HCT116 (cell line): ENCODE measurements at regions not wholly inside any gene's neighbourhood (a gene's known extent, or its start where the extent isn't known, plus 50 kb on each side); places are given as distances from the start of the nearest gene placed in this dataset.

Experiments used
- ATAC-seq: fragments of 200-7000 bp; cut with Tn5 transposase; 2 replicates; pipeline ENCODE4 v1.9.1; 2020; ENCODE audit warnings: mild to moderate bottlenecking, moderate library complexity
- BruUV-seq: library from RNA; stranded (reverse); fragments of 400-500 nt; replicated peaks from 2 replicates; lab custom pipeline; 2021; lab: Mats Ljungman, UMichigan
- CTCF ChIA-PET: fragments of 300-600 bp; sonication (Branson Sonifier 250); formaldehyde crosslinking; loops from one replicate; lab custom pipeline; 2021; ENCODE audit warnings: antibody characterized with exemption; lab: Charles Lee
- POLR2A ChIA-PET: fragments of 300-600, 350-600 bp; sonication (Branson Sonifier 250); formaldehyde crosslinking; loops from one replicate; lab custom pipeline; 2021; ENCODE audit warnings: antibody characterized with exemption; lab: Charles Lee
- RAD21 ChIA-PET, 2 experiments: fragments of 300-600 bp; sonication (Branson Sonifier 250); formaldehyde crosslinking; loops; one replicate each; lab custom pipeline; 2023; ENCODE audit warnings: low total read pairs in 2 of 2; ENCODE audit not compliant: uncharacterized antibody in 2 of 2, unreplicated experiment in 2 of 2, low non-redundant PET in 1 of 2; lab: Charles Lee
- DNase-seq: peaks from one replicate; pipeline ENCODE4 v3.0.0-alpha.2; 2010; ENCODE audit warnings: low read depth, low spot score
- H2AFZ ChIP-seq: fragments of 200-600 bp; shearing (Covaris generic), sonication (generic); 2 replicates; pipeline ENCODE4 v1.6.1; 2017; ENCODE audit warnings: low read depth, mixed run types, mixed read lengths, antibody characterized with exemption, low read length; ENCODE audit not compliant: poor library complexity, severe bottlenecking
- H3K27ac ChIP-seq: 2 replicates; pipeline ENCODE4 v1.5.1; 2012; ENCODE audit warnings: low read depth, low read length
- H3K27me3 ChIP-seq: fragments of 200-600 bp; sonication (generic); 2 replicates; pipeline ENCODE4 v1.6.1; 2016; ENCODE audit warnings: mixed run types, low read length, mixed read lengths; ENCODE audit not compliant: insufficient read depth
- H3K36me3 ChIP-seq, 2 experiments: fragments of 200-500 bp in 1 of 2; fragments of 200-600 bp in 1 of 2; sonication (Bioruptor generic) in 1 of 2; sonication (generic) in 1 of 2; 2 replicates each; pipeline versions ENCODE4 v1.5.1 to v1.6.1; 2014 to 2016; ENCODE audit warnings: low read length in 2 of 2, inconsistent platforms in 1 of 2, mixed read lengths in 1 of 2, mixed run types in 1 of 2; ENCODE audit not compliant: insufficient read depth in 2 of 2, control insufficient read depth in 1 of 2
- H3K4me1 ChIP-seq, 2 experiments: fragments of 200-600 bp in 1 of 2; sonication (generic) in 1 of 2; 2 replicates each; pipeline versions ENCODE4 v1.5.1 to v1.6.1; 2012 to 2017; ENCODE audit warnings: low read length in 2 of 2, inconsistent platforms in 1 of 2, mild to moderate bottlenecking in 1 of 2, mixed read lengths in 1 of 2, mixed run types in 1 of 2, moderate library complexity in 1 of 2; ENCODE audit not compliant: insufficient read depth in 2 of 2, control insufficient read depth in 1 of 2
- H3K4me2 ChIP-seq: fragments of 200-600 bp; sonication (generic); 2 replicates; pipeline ENCODE4 v1.6.1; 2017; ENCODE audit warnings: mixed run types, low read length, mixed read lengths
- H3K4me3 ChIP-seq, 2 experiments: fragments of 200-600 bp in 1 of 2; sonication (generic) in 1 of 2; replicated peaks in 1 of 2; 2 replicates each; pipeline ENCODE4 v1.5.1; 2011 to 2016; ENCODE audit warnings: low read length in 2 of 2, control low read depth in 1 of 2, low read depth in 1 of 2, mild to moderate bottlenecking in 1 of 2, mixed read lengths in 1 of 2, mixed run types in 1 of 2
- H3K79me2 ChIP-seq: fragments of 200-600 bp; sonication (generic); 2 replicates; pipeline ENCODE4 v1.6.1; 2017; ENCODE audit warnings: mild to moderate bottlenecking, mixed run types, low read length, moderate library complexity, mixed read lengths; ENCODE audit not compliant: insufficient read depth
- H3K9ac ChIP-seq: fragments of 200-600 bp; sonication (generic); 2 replicates; pipeline ENCODE4 v1.6.1; 2016; ENCODE audit warnings: low read length, mixed read lengths
- H3K9me2 ChIP-seq: fragments of 200-600 bp; sonication (generic), shearing (Covaris generic); 2 replicates; pipeline ENCODE4 v1.6.1; 2017; ENCODE audit warnings: mixed run types, mild to moderate bottlenecking, moderate library complexity; ENCODE audit not compliant: insufficient read depth
- H3K9me3 ChIP-seq, 2 experiments: fragments of 200-500 bp in 1 of 2; fragments of 200-600 bp in 1 of 2; sonication (Bioruptor generic) in 1 of 2; sonication (generic) in 1 of 2; 2 replicates each; pipeline ENCODE4 v1.6.1; 2014 to 2017; ENCODE audit warnings: low read length in 2 of 2, mixed read lengths in 2 of 2, inconsistent platforms in 1 of 2, low read depth in 1 of 2, mild to moderate bottlenecking in 1 of 2, mixed run types in 1 of 2, moderate library complexity in 1 of 2; ENCODE audit not compliant: control insufficient read depth in 1 of 2, insufficient read depth in 1 of 2
- H4K20me1 ChIP-seq: fragments of 200-600 bp; sonication (generic), shearing (Covaris generic); 2 replicates; pipeline ENCODE4 v1.6.1; 2017; ENCODE audit warnings: mixed run types, mild to moderate bottlenecking, moderate library complexity; ENCODE audit not compliant: insufficient read depth
- ATF3 ChIP-seq: IDR thresholded peaks from 2 replicates; pipeline ENCODE4 v1.6.1; 2012
- CBX3 ChIP-seq: IDR thresholded peaks from 2 replicates; pipeline ENCODE4 v1.6.1; 2012; ENCODE audit warnings: low read depth
- CEBPB ChIP-seq: IDR thresholded peaks from 2 replicates; pipeline ENCODE4 v1.6.1; 2012; ENCODE audit warnings: low read depth
- EGR1 ChIP-seq: IDR thresholded peaks from 2 replicates; pipeline ENCODE4 v1.6.1; 2012; ENCODE audit warnings: low read depth
- EZH2 ChIP-seq: fragments of 200-600 bp; sonication (generic); IDR thresholded peaks from 2 replicates; pipeline ENCODE4 v1.6.1; 2017; ENCODE audit warnings: antibody characterized with exemption, mixed run types
- EZH2phosphoT487 ChIP-seq: fragments of 200-600 bp; IDR thresholded peaks from 2 replicates; pipeline ENCODE4 v1.6.1; 2018; ENCODE audit warnings: antibody characterized with exemption, borderline replicate concordance
- FOSL1 ChIP-seq: IDR thresholded peaks from 2 replicates; pipeline ENCODE4 v1.6.1; 2012; ENCODE audit warnings: low read depth
- JUND ChIP-seq: IDR thresholded peaks from 2 replicates; pipeline ENCODE4 v1.6.1; 2012
- MAX ChIP-seq: IDR thresholded peaks from 2 replicates; pipeline ENCODE4 v1.6.1; 2012
- POLR2AphosphoS5 ChIP-seq: IDR thresholded peaks from 2 replicates; pipeline ENCODE4 v1.6.1; 2011; ENCODE audit warnings: mild to moderate bottlenecking, low read depth, low read length, moderate library complexity
- RAD21 ChIP-seq: IDR thresholded peaks from 2 replicates; pipeline ENCODE4 v1.6.1; 2012; ENCODE audit warnings: low read depth, mild to moderate bottlenecking
- SIN3A ChIP-seq: IDR thresholded peaks from 2 replicates; pipeline ENCODE4 v1.6.1; 2012; ENCODE audit warnings: low read depth
- SP1 ChIP-seq: IDR thresholded peaks from 2 replicates; pipeline ENCODE4 v1.6.1; 2012; ENCODE audit warnings: low read depth
- SRF ChIP-seq: IDR thresholded peaks from 2 replicates; pipeline ENCODE4 v1.6.1; 2012; ENCODE audit warnings: low read depth
- YY1 ChIP-seq: IDR thresholded peaks from 2 replicates; pipeline ENCODE4 v1.6.1; 2011; ENCODE audit warnings: low read length, low read depth, moderate library complexity, mild to moderate bottlenecking; ENCODE audit not compliant: insufficient replicate concordance; ENCODE audit errors: extremely low read depth
- ZFX ChIP-seq: fragments of 450-650 bp; IDR thresholded peaks from 2 replicates; pipeline ENCODE4 v1.6.1; 2017
- ZNF274 ChIP-seq: fragments of 200-500 bp; sonication (Bioruptor generic); IDR thresholded peaks from 2 replicates; pipeline ENCODE4 v1.6.1; 2014; ENCODE audit warnings: mild to moderate bottlenecking, low read depth, low read length, inconsistent platforms
- intact Hi-C: fragments of 100-400 bp; cut with micrococcal nuclease; formaldehyde crosslinking; loops from 2 replicates; pipeline ENCODE4 v1.10.0; 2022
- TF ChIP-seq, protein P1 (sequence below): IDR thresholded peaks from 2 replicates; pipeline ENCODE4 v1.6.1; 2011; ENCODE audit warnings: mild to moderate bottlenecking, low read length, moderate library complexity; ENCODE audit not compliant: insufficient replicate concordance; ENCODE audit errors: extremely low read depth

- ChIA-PET RAD21 (no interaction called here), POLR2A (no interaction called here), CTCF (no interaction called here)
- no peak for ATAC-seq
- DNase-seq: no peak
- no peak overlapping the region for H2AFZ ChIP-seq
- no peak for TF ChIP-seq SIN3A
- TF ChIP-seq CBX3: no peak
- TF ChIP-seq POLR2AphosphoS5: no peak
- no peak for TF ChIP-seq JUND
- no peak for TF ChIP-seq MAX
- no peak overlapping the region for H3K9ac ChIP-seq
- H3K9me2 ChIP-seq: no peaks in the 10 kb centered on the region
- H3K36me3 ChIP-seq: no peaks in the 10 kb centered on the region
- H4K20me1 ChIP-seq: no peaks in the 10 kb centered on the region
- H3K4me1 ChIP-seq: no peaks in the 10 kb centered on the region
- H3K9me3 ChIP-seq: peaks cover 5 to 20% of the 10 kb centered on the region in 2 experiments; a peak in 2 of 4 replicates
- no TSS peak for BruUV-seq
- H3K27me3 ChIP-seq: no peaks in the 10 kb centered on the region
- intact Hi-C loops: no loop called here
- no peaks in the 10 kb centered on the region for H3K79me2 ChIP-seq
- H3K4me3 ChIP-seq: no peak overlapping the region
- H3K27ac ChIP-seq: no peak overlapping the region
- no peak overlapping the region for H3K4me2 ChIP-seq
These were observed 1603.8 kb downstream of the CDH8 start for GRCh38 chr16:60432472-60432871.

DNA sequence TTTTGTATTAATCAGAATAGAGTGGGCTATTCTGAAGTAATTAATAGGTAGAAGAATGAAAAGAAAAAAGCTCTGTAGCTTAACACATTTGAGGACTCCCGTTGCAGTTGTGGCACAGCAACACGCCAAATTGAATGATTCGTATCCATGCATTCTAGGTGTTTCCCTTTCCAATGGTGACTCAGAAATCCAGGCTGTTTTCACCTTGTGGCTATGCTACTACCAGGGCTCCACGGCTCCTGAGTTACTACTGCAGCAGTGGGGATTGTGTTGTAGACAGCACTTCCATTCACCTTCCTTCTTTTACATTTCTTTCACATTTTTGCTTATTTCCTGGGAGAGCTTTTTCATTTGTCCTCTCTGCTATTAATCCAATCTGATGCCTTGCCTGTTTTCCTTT is 1616.4 kb downstream of the CDH8 start:
- H3K4me1 ChIP-seq: no peaks in the 10 kb centered on the region
- ChIA-PET RAD21 (no interaction called here), CTCF (no interaction called here), POLR2A (no interaction called here)
- intact Hi-C loops: no loop called here
- no peak overlapping the region for H3K4me3 ChIP-seq
- H3K79me2 ChIP-seq: no peaks in the 10 kb centered on the region
- H2AFZ ChIP-seq: no peak overlapping the region
- no TSS peak for BruUV-seq
- DNase-seq: no peak
- no peaks in the 10 kb centered on the region for H3K9me2 ChIP-seq
- ATAC-seq: no peak
- no peak overlapping the region for H3K27ac ChIP-seq
- no peaks in the 10 kb centered on the region for H3K27me3 ChIP-seq
- no peaks in the 10 kb centered on the region for H4K20me1 ChIP-seq
- H3K9ac ChIP-seq: no peak overlapping the region
- no peak overlapping the region for H3K4me2 ChIP-seq
- H3K36me3 ChIP-seq: no peaks in the 10 kb centered on the region
- peaks cover 4 to 39% of the 10 kb centered on the region in 2 experiments; a peak in 2 of 4 replicates for H3K9me3 ChIP-seq
- no peak for TF ChIP-seq YY1
- TF ChIP-seq ZNF274: no peak
- TF ChIP-seq SP1: no peak
- no peak for TF ChIP-seq EGR1
- no peak for TF ChIP-seq RAD21
- TF ChIP-seq EZH2phosphoT487: no peak
- no peak for TF ChIP-seq JUND
- no peak for TF ChIP-seq EZH2
- no peak for TF ChIP-seq CEBPB
- no peak for TF ChIP-seq ATF3
- no peak for TF ChIP-seq POLR2AphosphoS5
- TF ChIP-seq MAX: no peak
- TF ChIP-seq ZFX: no peak
- TF ChIP-seq SRF: no peak
- TF ChIP-seq, protein P1, sequence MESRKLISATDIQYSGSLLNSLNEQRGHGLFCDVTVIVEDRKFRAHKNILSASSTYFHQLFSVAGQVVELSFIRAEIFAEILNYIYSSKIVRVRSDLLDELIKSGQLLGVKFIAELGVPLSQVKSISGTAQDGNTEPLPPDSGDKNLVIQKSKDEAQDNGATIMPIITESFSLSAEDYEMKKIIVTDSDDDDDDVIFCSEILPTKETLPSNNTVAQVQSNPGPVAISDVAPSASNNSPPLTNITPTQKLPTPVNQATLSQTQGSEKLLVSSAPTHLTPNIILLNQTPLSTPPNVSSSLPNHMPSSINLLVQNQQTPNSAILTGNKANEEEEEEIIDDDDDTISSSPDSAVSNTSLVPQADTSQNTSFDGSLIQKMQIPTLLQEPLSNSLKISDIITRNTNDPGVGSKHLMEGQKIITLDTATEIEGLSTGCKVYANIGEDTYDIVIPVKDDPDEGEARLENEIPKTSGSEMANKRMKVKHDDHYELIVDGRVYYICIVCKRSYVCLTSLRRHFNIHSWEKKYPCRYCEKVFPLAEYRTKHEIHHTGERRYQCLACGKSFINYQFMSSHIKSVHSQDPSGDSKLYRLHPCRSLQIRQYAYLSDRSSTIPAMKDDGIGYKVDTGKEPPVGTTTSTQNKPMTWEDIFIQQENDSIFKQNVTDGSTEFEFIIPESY: no peak
- TF ChIP-seq FOSL1: no peak
- no peak for TF ChIP-seq CBX3
